GM19025 (cell line): ENCODE measurements at regions not wholly inside any gene's neighbourhood (a gene's known extent, or its start where the extent isn't known, plus 50 kb on each side); places are given as distances from the start of the nearest gene placed in this dataset.

ENCODE experiments used
- ATAC-seq: cut with Tn5 transposase; IDR thresholded peaks from one replicate; pipeline ENCODE4 v1.9.1; 2021; ENCODE audit warnings: mild to moderate bottlenecking, low read depth, moderate library complexity; ENCODE audit not compliant: unreplicated experiment

DNA sequence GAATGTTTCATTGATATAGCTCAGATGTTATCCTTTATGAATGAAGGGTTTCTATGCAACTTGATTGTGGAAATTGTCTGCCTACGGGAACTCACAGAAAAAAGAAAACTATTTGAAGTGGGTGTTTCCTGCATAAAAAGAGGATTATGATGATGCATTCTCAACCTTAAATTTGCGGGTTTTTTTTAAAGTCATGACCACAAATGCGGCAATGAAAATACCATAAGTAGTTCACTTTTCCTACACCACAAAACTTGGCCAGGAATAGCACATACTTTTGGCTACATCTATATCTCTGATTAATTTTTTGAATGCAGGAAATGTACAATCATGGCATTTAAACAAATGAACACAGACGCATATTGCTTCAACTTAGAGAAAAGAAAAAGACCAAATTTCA, 754.7 kb downstream of the DTWD2 start:
- no peak for ATAC-seq

DNA sequence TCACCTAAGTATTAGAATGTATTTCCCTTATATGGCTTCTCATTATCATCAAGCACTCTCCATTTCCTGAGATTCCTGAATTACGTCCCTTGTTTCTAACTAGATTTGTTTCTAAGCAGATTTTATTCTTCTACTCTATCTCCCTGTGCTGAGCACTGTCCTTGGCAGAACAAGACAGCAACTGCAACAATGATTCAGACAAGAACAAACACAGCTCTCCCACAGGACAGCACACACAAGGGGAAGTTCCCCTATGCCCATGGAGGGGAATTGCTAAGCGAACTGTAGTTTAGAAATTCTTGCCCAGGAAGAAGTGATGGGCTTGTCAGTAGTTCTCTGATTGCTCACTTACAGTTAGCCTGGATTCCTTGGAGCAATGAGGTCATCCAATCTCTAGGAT, 759.9 kb downstream of the DTWD2 start:
- no peak for ATAC-seq

DNA sequence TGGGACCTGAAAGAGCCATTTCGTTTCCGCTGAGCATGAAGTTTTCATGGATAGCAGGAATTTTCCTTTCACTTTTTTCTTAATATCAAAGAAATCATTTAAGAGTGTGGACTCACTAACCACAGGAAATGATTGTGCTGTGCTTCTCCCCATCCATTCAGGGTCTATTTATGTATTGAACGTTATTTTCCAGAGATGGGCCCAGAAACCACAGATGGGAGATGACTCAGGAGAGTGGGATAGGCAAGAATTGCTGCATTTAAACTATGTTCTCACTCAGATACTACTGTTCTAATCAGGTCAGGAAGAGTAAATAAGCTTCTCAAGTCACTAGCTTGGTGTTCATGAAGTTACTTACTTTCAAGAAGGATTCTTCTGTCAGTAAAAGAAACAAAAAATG, 763.8 kb downstream of the DTWD2 start:
- ATAC-seq, result no peak

DNA sequence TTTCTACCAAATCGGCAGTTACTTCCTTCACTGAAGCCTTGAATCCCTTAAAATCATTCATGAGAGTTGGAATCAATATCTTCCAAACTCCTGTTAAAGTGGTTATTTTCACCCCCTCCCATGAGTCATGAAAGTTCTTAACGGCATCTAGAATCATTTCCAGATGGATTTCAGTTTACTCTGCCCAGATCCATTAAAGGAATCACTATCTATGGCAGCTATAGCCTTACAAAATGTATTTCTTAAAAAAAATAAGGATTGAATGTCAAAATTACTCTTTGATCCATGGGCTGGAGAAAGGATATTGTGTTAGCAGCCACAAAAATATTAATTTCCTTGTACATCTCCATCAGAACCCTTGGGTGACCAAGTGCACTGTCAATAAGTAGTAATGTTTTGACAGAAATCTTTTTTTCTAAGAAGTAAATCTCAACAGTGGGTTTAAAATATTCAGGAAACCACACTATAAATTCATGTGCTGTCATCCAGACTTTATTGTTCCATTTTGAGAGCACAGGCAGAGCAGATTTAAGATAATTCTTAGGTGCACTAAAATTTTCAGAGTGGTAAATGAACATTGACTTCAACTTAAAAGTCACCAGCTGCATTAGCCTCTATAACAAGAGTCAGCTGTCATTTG, 767.7 kb downstream of the DTWD2 start:
- no peak for ATAC-seq

DNA sequence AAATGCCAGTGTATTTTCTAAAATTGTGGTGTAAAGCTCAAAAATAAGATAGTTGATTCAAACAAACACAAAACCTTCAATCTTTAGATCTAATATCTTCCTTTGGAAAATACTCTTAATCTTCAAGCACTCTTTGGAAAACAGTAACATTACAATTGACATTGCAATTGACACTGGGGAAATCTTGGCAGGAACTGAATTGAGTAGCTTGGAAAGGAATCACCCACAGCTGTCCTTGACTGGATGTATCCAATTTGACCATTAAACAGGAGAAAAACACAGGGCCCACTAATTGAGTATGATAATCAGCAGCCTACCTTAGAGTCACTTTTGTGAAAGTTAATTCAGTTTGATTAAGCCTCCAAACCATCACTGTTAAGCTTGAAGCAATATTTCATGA, 776.7 kb downstream of the DTWD2 start:
- no peak for ATAC-seq

DNA sequence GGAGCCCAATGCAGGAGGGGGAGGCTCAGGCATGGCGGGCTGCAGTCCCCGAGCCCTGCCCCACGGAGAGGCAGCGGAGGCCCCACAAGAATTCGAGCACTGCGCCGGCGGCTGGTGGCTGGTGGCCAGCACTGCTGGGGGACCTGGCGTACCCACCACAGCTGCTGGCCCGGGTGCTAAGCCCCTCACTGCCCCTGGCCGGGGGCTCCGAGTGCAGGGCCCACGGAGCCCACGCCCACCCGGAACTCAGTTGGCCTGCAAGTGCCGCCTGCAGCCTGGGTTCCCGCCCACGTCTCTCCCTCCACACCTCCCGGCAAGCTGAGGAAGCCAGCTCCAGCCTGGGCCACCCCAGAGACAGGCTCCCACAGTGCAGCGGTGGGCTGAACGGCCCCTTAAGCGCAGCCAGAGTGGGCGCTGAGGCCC, 780.3 kb downstream of the DTWD2 start:
- no peak for ATAC-seq

DNA sequence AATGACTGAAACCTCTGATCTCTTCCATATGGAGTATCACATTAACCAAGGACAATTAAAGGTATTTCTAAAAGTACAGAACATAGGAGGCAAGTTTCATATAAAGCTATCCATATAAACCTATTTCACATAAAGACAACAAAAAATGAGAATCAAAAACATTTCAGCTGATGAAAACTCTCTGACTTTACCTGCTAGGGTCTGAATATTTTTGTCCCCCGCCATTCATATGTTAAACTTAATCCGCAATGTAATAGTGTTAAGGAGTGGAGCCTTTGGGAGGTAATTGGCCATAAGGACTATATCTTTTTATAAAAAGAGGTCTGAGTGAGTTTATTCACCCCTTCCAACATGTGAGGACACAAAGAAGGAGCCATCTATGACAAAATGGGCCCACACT, 788.5 kb downstream of the DTWD2 start:
- no peak for ATAC-seq

DNA sequence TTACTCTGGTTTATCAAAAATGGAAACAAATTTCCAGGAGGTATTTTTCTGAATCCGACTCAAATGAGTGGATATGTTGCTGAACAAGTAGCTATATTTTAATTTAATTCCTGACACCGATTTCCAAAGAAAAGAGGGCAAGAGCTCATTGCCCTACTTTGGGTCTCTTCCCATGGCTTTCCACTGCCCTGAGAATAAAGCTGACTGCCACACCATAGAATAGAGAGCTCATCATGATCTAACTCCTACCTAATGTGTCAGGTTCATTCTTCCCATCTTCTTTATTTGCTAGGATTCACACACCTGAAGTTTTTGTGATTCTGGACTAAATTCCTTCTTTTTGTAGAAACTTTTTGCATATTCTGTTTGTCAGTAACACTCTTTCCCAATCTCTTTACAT, 792.1 kb downstream of the DTWD2 start:
- no peak for ATAC-seq

DNA sequence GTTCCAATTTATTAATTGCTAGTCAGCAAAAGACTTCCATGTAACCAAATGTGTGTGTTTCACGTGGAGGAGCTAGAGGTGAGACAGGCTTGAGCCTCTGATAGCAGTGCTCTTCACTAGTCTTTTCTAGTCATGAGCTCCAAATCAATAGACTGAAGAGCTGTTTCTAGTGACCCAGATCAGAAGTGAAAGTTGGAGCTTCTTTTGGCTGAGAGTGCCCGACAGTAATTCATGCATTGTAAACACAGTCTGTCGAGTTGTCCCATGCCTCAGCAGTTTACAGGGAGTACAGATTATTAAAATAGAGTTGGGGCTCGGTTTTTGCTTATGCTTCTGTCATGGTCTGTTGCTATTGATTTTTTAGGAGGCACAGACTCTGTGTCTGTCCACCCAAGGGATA, 793.1 kb downstream of the DTWD2 start:
- ATAC-seq, result no peak

DNA sequence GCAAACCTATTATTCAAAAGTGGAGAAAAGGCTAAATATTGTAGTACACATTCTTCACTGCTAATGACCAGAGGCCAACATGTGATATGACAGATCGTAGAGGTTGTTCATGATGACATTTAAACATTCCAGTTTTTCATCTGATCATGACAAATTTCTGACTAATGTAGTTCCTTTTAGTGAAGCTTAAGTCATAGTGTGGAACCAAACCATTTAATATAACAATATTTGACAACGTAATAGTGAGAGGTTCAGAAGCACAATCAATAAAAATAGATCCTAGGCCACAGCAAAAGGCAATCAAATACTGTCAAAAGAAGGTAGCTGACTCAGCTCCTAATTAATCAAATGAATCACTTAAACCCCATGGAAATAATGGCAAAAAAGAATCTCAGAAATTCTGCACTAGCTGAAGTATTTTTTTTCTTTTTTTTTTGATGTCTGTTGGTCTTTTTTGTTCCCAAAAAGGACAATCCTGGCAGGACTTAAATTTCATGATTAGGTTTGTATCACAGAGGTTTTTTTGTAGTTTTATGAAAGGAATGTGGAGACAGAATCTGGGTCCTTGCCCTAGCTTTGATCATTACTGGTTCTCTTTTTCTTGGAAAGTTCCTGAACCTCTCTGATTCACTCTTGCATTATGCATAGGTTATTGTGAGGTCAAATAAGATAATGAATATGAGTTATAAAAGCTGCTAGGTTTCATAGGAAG, 795.0 kb downstream of the DTWD2 start:
- no peak for ATAC-seq

DNA sequence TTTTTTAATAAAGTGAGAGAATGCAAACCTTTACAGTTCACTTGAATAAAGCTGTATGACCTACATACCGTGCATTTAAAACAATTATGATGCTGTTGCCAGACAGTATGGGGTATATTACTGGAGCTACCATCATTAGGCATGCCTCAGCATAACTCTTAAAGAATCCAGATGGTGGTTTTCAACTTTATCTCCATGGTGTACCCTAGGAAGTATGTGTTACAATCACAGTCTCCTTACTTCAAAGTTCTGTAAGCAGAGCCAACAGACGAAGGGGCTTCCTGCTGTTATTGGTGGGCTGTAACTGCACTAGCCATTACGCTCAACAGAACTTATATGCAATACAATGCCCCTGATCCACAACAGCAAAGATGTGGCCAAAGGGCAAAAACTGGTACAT, 803.3 kb downstream of the DTWD2 start:
- no peak for ATAC-seq

DNA sequence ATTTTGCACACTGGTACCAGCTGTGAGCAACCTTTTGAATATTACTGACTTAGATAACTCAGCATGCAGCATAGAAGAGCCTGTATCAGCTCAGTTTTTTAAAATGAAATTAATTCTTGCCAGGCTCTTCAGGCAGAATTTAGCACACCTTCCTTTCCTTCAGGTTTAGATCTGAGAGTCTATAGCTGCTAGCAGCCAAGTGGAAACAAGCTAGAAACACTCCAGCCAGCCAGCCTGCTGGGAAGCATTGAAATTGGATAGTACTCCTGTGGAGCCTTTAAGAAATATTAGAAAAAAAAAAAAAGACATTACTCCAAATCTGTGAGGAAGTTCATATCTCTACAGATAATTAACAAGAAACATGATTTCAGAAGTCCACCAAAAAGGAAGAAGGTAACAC, 812.2 kb downstream of the DTWD2 start:
- ATAC-seq, result no peak

DNA sequence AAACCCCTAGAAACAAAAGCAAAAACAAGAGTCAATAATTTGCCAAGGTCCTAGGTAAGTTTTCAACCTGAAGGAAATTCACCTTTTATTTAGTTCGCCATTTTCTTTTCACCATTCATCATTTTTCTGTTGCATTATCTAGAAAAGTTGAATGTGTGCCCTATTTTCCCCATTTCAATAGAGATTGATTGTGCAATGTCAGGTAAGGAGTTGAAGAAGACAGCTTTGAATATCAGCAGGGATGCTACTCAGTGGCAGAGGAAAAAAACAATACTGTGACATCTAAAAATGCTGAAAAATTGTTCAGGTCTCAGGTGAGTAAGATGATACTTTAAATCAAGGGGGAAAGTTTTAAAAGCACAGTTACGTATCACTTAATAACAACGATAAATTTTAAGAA, 813.7 kb downstream of the DTWD2 start:
- ATAC-seq, result no peak

DNA sequence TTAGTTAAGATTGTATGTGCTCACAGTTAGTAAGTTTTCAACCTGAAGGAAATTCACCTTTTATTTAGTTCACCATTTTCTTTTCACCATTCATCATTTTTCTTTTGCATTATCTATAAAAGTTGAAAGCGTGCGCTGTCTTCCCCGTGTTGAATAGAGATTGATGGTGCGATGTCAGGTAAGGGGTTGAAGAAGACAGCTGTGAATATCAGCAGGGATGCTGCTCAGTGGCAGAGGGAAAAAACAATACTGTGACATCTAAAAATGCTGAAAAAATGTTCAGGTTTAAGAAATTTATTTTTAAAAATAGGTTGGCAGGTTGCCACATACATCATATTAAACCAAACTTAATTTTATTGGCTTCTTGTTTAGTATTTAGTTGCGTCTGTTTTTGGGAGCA, 815.0 kb downstream of the DTWD2 start:
- no peak for ATAC-seq

DNA sequence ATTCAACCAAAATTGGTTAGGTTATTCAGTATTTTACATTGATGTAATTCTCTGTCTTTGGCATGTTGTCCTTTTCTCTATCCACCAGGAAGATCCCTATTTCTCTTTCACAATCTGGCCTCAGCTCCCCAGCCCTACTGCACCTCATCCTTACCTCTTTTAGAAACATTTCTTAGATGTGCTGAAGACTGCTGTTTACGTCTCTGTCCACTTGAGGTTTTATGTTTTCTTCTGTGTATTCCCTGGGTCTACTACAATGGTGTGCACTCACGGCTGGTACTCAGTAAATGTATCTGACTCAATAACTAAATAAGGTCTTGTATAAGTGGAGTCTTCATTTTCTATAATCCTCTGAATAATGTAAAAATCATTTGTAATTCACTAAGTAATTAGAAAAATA, 822.7 kb downstream of the DTWD2 start:
- ATAC-seq, result no peak

DNA sequence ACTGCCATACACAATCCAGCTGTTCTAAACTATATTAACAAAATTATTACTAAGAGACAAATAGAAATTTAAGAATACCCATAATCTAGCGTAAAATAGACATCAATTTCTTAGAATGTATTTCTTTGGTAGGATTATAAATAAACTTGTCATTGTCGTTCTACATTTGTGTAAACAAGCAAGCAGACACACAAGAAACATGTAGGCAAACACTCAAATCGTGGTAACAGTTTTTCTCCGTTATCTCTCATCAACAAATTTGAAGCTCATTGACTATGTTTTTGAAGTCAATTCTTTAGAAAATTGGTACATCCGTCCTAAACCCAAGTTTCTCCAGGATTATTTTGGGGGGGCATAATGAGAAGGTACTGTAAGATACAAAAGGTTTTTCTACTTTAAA, 832.2 kb downstream of the DTWD2 start:
- ATAC-seq, result no peak

DNA sequence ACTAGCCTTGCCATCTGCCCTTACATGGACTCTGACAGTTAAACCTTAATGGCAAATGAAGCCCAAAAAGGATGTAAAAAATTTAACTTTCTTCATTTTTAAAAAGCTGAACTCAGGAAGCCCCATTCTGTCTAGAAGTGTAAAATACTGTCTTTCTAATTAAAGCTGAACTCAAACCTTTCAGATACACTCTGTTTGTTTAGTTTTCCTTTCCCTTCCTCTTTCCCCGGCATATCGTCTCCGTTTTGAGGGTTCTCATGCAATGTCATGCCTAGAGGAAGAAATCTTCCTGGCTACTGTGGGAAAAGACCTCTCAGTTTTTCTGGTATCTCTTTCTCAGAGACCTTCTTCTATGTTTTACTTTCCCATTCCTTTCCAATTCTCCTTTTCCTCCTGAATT, 841.5 kb downstream of the DTWD2 start:
- no peak for ATAC-seq

DNA sequence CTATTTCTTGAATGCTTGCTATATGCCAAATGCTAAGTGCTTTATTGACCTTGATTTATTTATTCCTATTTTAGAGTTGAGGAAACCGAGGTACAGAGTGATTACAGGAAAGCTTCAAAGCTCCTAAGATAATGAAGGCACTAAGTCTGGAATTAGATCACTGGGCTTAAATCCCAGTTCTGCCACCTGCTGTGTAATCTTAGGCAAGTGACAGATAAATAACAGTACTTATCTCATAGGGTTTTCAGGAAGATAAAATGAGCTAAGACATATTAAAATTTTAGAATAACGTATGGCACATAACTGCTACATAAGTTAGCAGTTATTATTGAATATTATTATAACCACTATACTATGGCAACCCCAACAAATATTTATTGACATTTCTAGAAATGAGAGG, 843.8 kb downstream of the DTWD2 start:
- no peak for ATAC-seq

DNA sequence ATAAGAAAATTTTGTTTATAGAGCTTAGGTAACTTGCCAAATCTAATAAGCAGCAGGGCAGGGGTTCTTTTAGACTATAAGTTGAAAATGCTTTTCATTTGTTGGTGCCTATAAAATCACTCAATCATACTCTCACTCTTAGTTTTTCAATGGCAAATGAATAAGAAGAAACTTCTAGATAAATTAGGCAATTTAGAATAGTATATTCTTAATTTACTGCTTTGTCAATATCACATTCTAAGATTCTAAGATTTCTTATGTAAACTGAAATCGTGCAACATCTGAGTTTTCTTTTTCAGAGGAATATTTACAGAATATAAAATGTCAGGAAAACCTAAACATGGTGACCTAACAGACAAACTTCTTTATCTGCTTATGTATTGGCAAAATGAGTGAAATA, 849.0 kb downstream of the DTWD2 start:
- ATAC-seq, result no peak

DNA sequence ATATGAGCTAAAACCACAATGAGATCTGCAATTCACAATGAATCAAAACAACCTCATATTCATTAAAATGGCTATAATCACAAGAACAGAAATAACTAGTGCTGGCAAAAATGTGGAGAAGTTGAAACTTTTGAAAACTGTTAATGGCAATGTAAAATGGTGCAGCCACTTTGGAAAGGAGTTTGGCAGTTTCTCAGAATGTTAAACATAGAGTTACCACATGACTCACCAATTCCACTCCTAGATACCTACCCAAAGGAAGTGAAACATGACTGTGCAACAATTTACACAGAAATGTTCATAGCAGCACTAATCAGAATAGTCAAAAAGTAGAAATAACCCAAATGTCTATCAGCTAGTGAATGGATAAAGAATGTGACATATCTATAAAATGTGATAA, 862.2 kb downstream of the DTWD2 start:
- ATAC-seq, result no peak

DNA sequence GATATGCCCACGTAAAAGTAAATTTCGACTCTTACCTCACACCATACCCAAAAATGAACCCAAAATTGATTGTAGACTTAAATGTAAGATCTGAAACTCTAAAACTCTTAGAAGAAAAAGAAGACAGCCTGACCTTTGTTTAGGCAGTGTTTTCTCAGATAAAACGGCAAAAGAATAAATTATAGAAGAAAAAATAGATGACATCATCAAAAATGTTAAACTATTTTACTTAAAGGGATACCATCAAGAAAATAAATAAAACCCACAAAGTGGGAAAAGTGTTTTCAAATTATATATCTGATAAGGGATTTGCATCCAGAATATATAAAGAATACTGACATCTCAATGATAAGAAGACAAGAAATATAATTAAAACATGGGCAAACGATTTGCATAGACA, 862.7 kb downstream of the DTWD2 start:
- ATAC-seq, result no peak

DNA sequence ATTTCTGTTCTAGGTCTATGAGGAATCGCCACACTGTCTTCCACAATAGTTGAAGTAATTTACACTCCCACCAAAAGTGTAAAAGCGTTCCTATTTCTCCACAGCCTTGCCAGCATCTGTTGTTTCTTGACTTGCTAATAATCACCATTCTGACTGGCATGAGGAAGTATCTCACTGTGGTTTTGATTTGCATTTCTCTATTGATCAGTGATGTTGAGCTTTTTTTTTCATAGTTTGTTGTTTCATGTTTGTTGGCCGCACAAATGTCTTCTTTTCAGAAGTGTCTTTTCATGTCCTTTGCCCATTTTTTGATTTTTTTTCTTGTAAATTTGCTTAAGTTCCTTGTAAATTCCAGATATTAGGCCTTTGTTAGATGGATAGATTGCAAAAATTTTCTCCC, 867.1 kb downstream of the DTWD2 start:
- ATAC-seq, result no peak

DNA sequence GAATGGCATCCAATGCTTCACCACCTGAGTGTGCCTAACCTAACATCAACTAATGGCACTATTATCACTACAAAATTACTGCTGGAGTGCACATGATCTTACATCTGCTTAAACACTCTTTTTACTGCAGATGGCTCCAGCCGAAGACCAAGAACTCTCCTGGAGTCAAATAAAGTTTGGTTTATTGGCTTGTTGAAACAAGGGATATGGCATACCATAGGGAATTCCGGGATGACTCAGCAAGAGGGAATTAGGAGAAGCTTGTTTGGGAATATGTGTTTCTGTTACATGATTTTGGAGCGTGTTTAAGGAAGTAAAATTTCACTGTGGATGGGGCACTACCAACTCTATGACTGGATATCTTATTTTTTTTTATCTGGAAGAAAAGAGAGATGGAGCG, 872.6 kb downstream of the DTWD2 start:
- ATAC-seq, result no peak
